Testis (tissue), 2 donors: ENCODE measurements at regions not wholly inside any gene's neighbourhood (a gene's known extent, or its start where the extent isn't known, plus 50 kb on each side); places are given as distances from the start of the nearest gene placed in this dataset.

Source experiments
- DNase-seq: peaks from one replicate; pipeline ENCODE4 v3.0.0-alpha.2; 2019
- H3K27ac ChIP-seq, 2 donors: fragments of 200-600 bp; sonication (generic); one replicate each; pipeline ENCODE4 v1.5.1; 2019
- H3K27me3 ChIP-seq: fragments of 200-600 bp; sonication (generic); one replicate; pipeline ENCODE4 v1.5.1; 2019
- H3K36me3 ChIP-seq: fragments of 200-600 bp; sonication (generic); one replicate; pipeline ENCODE4 v1.5.1; 2017; ENCODE audit warnings: low read depth; ENCODE audit errors: missing control alignments
- H3K4me1 ChIP-seq: fragments of 200-600 bp; sonication (generic); one replicate; pipeline ENCODE4 v1.5.1; 2019
- H3K4me3 ChIP-seq, 2 donors: fragments of 200-600 bp; sonication (generic); one replicate each; pipeline ENCODE4 v1.5.1; 2017 to 2019
- H3K9me3 ChIP-seq: fragments of 200-600 bp; sonication (generic); one replicate; pipeline ENCODE4 v1.5.1; 2017
- CTCF ChIP-seq, 3 experiments: fragments of 450-650 bp in 2 of 3; fragments of 200-600 bp in 1 of 3; sonication (generic) in 1 of 3; IDR thresholded peaks; one replicate each; pipeline ENCODE4 v1.5.1; 2016 to 2019; ENCODE audit warnings: antibody characterized with exemption in 3 of 3, mild to moderate bottlenecking in 2 of 3, moderate library complexity in 1 of 3
- POLR2A ChIP-seq: fragments of 450-650 bp; IDR thresholded peaks from one replicate; pipeline ENCODE4 v1.6.1; 2017; ENCODE audit warnings: antibody characterized with exemption, mild to moderate bottlenecking, moderate library complexity
- WGBS, 2 donors: methylation state at CpG; one replicate each; pipeline ENCODE4 v1.1.5; 2018; 5-methylcytosine and 5-hydroxymethylcytosine counted together
- intact Hi-C: fragments of 100-400 bp; cut with DNase I; formaldehyde crosslinking; loops from one replicate; pipeline ENCODE4 v1.15.1; 2023; ENCODE audit warnings: low total_unique reads

- TF ChIP-seq CTCF (IDR thresholded peaks at IDR 0.05): no peak
- no peak for TF ChIP-seq POLR2A
- intact Hi-C loops: no loop called here
- Histone ChIP-seq H3K27ac (no peak overlapping the region), H3K9me3 (no peaks in the 10 kb centered on the region), H3K27me3 (no peaks in the 10 kb centered on the region), H3K36me3 (no peaks in the 10 kb centered on the region), H3K4me1 (no peaks in the 10 kb centered on the region), H3K4me3 (no peak overlapping the region)
- DNase-seq: no peak
- 58 to 59% methylated on average over 14 of the region's 14 CpGs for WGBS, 2 donors
These were observed 895.9 kb downstream of the TRIML1 start for GRCh38 chr4:189035091-189035490.

GRCh38 chr4:189035654-189036053 is 896.4 kb downstream of the TRIML1 start:
- WGBS, 2 donors: 67 to 75% methylated on average over 19 of the region's 19 CpGs
- Histone ChIP-seq H3K9me3 (no peaks in the 10 kb centered on the region), H3K36me3 (no peaks in the 10 kb centered on the region), H3K4me3 (no peak overlapping the region), H3K27ac (no peak overlapping the region), H3K4me1 (no peaks in the 10 kb centered on the region), H3K27me3 (no peaks in the 10 kb centered on the region)
- intact Hi-C loops: no loop called here
- no peak for DNase-seq
- TF ChIP-seq POLR2A: no peak
- TF ChIP-seq CTCF (IDR thresholded peaks at IDR 0.05): no peak

GRCh38 chr4:189036906-189037305 is 897.7 kb downstream of the TRIML1 start:
- Histone ChIP-seq H3K27ac (no peak overlapping the region), H3K27me3 (no peaks in the 10 kb centered on the region), H3K9me3 (no peaks in the 10 kb centered on the region), H3K4me1 (no peaks in the 10 kb centered on the region), H3K4me3 (no peak overlapping the region), H3K36me3 (no peaks in the 10 kb centered on the region)
- intact Hi-C loops: no loop called here
- DNase-seq: no peak
- 85 to 87% methylated on average over 6 of the region's 6 CpGs for WGBS, 2 donors
- TF ChIP-seq POLR2A: no peak
- no peak for TF ChIP-seq CTCF (IDR thresholded peaks at IDR 0.05)

GRCh38 chr4:189046642-189047041 is 894.0 kb upstream of the FRG1 start:
- 92% methylated on average over 1 of the region's 1 CpG for WGBS, 2 donors
- TF ChIP-seq CTCF (IDR thresholded peaks at IDR 0.05) (no peak), POLR2A (no peak)
- intact Hi-C loops: no loop called here
- Histone ChIP-seq H3K27me3 (no peaks in the 10 kb centered on the region), H3K4me3 (no peak overlapping the region), H3K27ac (no peak overlapping the region), H3K36me3 (no peaks in the 10 kb centered on the region), H3K4me1 (no peaks in the 10 kb centered on the region), H3K9me3 (no peaks in the 10 kb centered on the region)
- DNase-seq: no peak

GRCh38 chr4:189048119-189048518 is 892.6 kb upstream of the FRG1 start:
- Histone ChIP-seq H3K4me1 (no peaks in the 10 kb centered on the region), H3K27ac (no peak overlapping the region), H3K27me3 (no peaks in the 10 kb centered on the region), H3K36me3 (no peaks in the 10 kb centered on the region), H3K4me3 (no peak overlapping the region), H3K9me3 (no peaks in the 10 kb centered on the region)
- TF ChIP-seq CTCF (IDR thresholded peaks at IDR 0.05) (no peak), POLR2A (no peak)
- intact Hi-C loops: no loop called here
- DNase-seq: no peak
- 73 to 92% methylated on average over 1 of the region's 1 CpG for WGBS, 2 donors
